Peyer's patch (tissue), 4 donors: ENCODE measurements at regions not wholly inside any gene's neighbourhood (a gene's known extent, or its start where the extent isn't known, plus 50 kb on each side); places are given as distances from the start of the nearest gene placed in this dataset.

Experiments used
- DNase-seq, 3 donors: peaks; one replicate each; pipeline ENCODE4 v3.0.0-alpha.2; 2017 to 2019
- H3K27ac ChIP-seq, 4 donors: fragments of 200-600 bp; sonication (generic); one replicate each; pipeline ENCODE4 v1.5.1; 2016 to 2019
- H3K27me3 ChIP-seq, 2 donors: fragments of 200-600 bp; sonication (generic); one replicate each; pipeline ENCODE4 v1.5.1; 2019
- H3K36me3 ChIP-seq, 3 donors: fragments of 200-600 bp; sonication (generic); one replicate each; pipeline ENCODE4 v1.5.1; 2016 to 2019
- H3K4me1 ChIP-seq, 4 donors: fragments of 200-600 bp; sonication (generic); one replicate each; pipeline ENCODE4 v1.5.1; 2016 to 2019
- H3K4me3 ChIP-seq, 4 donors: fragments of 200-600 bp; sonication (generic); 1 replicate in 3 of 4; 2 replicates in 1 of 4; pipeline ENCODE4 v1.5.1; 2016 to 2019; ENCODE audit warnings: mild to moderate bottlenecking in 1 of 4
- H3K9me3 ChIP-seq, 4 donors: fragments of 200-600 bp; sonication (generic); one replicate each; pipeline ENCODE4 v1.5.1; 2016 to 2019; ENCODE audit warnings: mild to moderate bottlenecking in 1 of 4
- POLR2A ChIP-seq, 2 donors: fragments of 450-650 bp; IDR thresholded peaks; one replicate each; pipeline ENCODE4 v1.5.1; 2017; ENCODE audit warnings: antibody characterized with exemption in 2 of 2, mild to moderate bottlenecking in 2 of 2, moderate library complexity in 2 of 2
- TF ChIP-seq, protein P1 (sequence below), 6 experiments: fragments of 450-650 bp in 4 of 6; fragments of 200-600 bp in 2 of 6; sonication (generic) in 1 of 6; IDR thresholded peaks; one replicate each; pipeline ENCODE4 v1.5.1; 2017 to 2019; ENCODE audit warnings: antibody characterized with exemption in 6 of 6, mild to moderate bottlenecking in 3 of 6, moderate library complexity in 1 of 6

DNA sequence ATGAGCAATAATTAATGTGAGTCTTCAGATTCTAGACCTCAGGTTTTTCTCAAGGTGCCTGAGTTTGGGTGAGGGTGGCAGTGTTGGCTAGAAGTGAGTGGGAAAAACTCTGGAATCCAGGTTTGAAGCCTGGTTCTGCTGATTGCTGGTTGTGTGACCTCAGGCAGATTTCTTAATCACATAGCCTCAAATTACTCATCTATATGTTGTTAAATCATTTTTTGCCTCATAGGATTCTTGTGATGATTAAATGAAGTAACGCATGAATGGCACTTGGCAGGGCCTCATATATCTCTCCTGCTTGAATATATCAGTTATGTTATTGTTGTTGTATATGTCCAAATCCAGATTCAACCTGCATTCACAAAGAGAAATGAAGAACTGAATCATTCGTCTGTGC, 60.5 kb downstream of the NR2F2 start:
- Histone ChIP-seq H3K27me3 (no peaks in the 10 kb centered on the region), H3K36me3 (no peaks in the 10 kb centered on the region), H3K4me3 (no peak overlapping the region), H3K9me3 (no peaks in the 10 kb centered on the region), H3K27ac (no peak overlapping the region), H3K4me1 (no peaks in the 10 kb centered on the region)
- no peak for DNase-seq
- TF ChIP-seq, protein P1, sequence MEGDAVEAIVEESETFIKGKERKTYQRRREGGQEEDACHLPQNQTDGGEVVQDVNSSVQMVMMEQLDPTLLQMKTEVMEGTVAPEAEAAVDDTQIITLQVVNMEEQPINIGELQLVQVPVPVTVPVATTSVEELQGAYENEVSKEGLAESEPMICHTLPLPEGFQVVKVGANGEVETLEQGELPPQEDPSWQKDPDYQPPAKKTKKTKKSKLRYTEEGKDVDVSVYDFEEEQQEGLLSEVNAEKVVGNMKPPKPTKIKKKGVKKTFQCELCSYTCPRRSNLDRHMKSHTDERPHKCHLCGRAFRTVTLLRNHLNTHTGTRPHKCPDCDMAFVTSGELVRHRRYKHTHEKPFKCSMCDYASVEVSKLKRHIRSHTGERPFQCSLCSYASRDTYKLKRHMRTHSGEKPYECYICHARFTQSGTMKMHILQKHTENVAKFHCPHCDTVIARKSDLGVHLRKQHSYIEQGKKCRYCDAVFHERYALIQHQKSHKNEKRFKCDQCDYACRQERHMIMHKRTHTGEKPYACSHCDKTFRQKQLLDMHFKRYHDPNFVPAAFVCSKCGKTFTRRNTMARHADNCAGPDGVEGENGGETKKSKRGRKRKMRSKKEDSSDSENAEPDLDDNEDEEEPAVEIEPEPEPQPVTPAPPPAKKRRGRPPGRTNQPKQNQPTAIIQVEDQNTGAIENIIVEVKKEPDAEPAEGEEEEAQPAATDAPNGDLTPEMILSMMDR (IDR thresholded peaks at IDR 0.05) = no peak
- TF ChIP-seq POLR2A (IDR thresholded peaks at IDR 0.05) = no peak

DNA sequence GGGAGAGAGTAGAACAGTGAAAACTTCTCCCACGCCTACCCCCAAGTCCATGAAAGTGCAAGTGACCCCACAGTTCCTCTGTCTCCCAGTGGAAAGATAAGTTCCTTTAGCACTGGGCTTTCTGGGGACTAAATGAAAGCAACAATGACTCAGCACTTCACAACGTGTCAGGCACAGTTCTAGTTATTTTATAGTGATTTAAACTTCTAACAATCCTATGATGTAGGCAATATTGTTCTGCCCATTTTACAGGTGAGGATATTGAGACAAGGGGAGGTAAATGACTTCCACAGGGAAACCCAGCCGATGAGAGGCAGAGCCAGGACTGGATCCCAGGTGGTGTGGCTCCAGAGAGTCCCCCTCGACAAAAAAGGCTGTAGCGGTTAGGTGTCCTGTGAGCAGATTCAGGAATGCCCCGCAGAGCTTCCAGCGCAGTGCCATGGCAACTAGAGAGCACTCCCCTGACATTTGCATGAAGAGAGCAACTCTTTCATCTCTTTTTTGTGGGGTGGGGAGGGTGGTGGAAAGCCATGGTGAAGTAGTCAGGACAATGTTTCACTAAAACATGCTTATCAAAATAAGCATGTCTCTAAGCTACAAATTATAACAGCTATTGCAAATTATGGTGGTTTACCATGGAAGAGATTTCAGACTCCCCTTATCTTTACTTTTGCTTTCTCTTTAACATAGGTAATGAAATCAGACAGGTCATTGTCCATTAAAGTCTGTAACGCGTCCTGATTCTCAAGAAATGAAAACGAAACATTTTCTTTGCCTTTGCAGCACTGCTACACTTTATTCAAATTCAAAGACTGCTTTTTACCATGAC, 62.1 kb downstream of the NR2F2 start:
- peak overlapping the region in 1 of 4 donors; percentile 16 for H3K4me3 ChIP-seq
- H3K27me3 ChIP-seq = no peaks in the 10 kb centered on the region
- no peaks in the 10 kb centered on the region for H3K4me1 ChIP-seq
- no peaks in the 10 kb centered on the region for H3K36me3 ChIP-seq
- H3K9me3 ChIP-seq = no peaks in the 10 kb centered on the region
- DNase-seq = no peak
- no peak for TF ChIP-seq POLR2A (IDR thresholded peaks at IDR 0.05)
- TF ChIP-seq, protein P1 (IDR thresholded peaks at IDR 0.05) = no peak
- no peak overlapping the region for H3K27ac ChIP-seq

DNA sequence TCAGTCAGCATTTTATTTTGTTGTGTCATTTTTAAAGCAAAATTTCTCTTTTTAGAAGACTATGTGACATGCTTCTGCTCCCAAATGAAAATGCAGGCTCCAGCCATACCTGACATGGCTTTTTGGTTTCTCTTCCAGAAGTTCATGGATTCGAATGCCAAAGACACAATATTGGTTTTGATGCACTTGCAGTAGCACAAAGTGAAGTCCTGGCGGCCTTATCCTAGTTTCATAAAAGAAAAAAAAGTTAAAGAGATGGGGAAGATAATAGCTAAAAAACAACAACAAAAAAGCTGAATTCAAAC, 62.7 kb downstream of the NR2F2 start:
- DNase-seq = no peak
- no peaks in the 10 kb centered on the region for H3K4me1 ChIP-seq
- H3K27me3 ChIP-seq = no peaks in the 10 kb centered on the region
- H3K36me3 ChIP-seq = no peaks in the 10 kb centered on the region
- peak overlapping the region in 1 of 4 donors; percentile 16 for H3K4me3 ChIP-seq
- no peak for TF ChIP-seq POLR2A (IDR thresholded peaks at IDR 0.05)
- TF ChIP-seq, protein P1 (IDR thresholded peaks at IDR 0.05) = no peak
- no peaks in the 10 kb centered on the region for H3K9me3 ChIP-seq
- H3K27ac ChIP-seq = no peak overlapping the region

DNA sequence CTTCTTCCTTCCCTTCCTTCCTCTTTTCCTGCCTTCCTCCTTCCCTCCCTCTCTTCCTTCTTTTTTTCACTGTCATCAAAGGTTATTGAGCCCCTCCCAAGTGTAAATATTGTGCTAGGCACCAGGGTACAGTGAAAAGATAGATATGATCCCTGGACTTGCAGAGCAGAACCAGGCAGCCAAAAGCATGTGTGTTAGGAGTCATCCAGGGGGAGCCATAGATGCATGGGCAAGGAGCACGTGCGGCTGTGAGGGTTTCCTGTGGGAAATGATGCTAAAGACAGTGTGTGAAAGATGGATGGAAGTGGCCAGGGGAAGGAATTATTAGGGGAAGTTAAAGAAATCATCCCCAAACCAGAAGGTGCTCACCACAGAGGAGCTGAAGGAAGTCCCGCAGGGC, 65.2 kb downstream of the NR2F2 start:
- Histone ChIP-seq H3K4me3 (no peak overlapping the region), H3K36me3 (no peaks in the 10 kb centered on the region), H3K4me1 (no peaks in the 10 kb centered on the region), H3K27ac (no peak overlapping the region), H3K9me3 (no peaks in the 10 kb centered on the region), H3K27me3 (no peaks in the 10 kb centered on the region)
- DNase-seq = no peak
- TF ChIP-seq, protein P1 (IDR thresholded peaks at IDR 0.05) = no peak
- no peak for TF ChIP-seq POLR2A (IDR thresholded peaks at IDR 0.05)

DNA sequence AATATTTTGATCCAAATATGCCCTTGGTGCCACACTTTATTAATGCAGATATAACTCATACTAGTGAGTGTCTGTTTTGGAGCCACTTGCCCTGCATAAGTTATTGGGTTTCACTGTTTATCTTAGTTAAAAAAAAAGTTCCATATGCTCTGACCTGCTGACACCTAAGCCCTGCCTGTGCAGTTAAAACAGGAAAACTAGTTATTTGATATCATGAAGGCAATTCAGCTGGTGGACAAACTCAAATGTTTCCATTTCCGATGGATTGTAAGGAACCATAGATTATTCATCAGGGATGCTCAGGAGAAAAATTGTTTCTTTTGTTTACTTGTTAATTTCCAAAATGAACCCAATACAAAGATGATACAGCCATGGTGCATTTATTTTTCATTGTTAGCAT, 68.3 kb downstream of the NR2F2 start:
- H3K27me3 ChIP-seq = no peaks in the 10 kb centered on the region
- H3K4me1 ChIP-seq = no peaks in the 10 kb centered on the region
- H3K36me3 ChIP-seq = no peaks in the 10 kb centered on the region
- H3K27ac ChIP-seq = no peak overlapping the region
- TF ChIP-seq POLR2A (IDR thresholded peaks at IDR 0.05) = no peak
- TF ChIP-seq, protein P1 (IDR thresholded peaks at IDR 0.05) = no peak
- no peak for DNase-seq
- H3K9me3 ChIP-seq = no peaks in the 10 kb centered on the region
- no peak overlapping the region for H3K4me3 ChIP-seq
